ENCODE measurements at regions not wholly inside any gene's neighbourhood (a gene's known extent, or its start where the extent isn't known, plus 50 kb on each side); places are given as distances from the start of the nearest gene placed in this dataset.

DNA sequence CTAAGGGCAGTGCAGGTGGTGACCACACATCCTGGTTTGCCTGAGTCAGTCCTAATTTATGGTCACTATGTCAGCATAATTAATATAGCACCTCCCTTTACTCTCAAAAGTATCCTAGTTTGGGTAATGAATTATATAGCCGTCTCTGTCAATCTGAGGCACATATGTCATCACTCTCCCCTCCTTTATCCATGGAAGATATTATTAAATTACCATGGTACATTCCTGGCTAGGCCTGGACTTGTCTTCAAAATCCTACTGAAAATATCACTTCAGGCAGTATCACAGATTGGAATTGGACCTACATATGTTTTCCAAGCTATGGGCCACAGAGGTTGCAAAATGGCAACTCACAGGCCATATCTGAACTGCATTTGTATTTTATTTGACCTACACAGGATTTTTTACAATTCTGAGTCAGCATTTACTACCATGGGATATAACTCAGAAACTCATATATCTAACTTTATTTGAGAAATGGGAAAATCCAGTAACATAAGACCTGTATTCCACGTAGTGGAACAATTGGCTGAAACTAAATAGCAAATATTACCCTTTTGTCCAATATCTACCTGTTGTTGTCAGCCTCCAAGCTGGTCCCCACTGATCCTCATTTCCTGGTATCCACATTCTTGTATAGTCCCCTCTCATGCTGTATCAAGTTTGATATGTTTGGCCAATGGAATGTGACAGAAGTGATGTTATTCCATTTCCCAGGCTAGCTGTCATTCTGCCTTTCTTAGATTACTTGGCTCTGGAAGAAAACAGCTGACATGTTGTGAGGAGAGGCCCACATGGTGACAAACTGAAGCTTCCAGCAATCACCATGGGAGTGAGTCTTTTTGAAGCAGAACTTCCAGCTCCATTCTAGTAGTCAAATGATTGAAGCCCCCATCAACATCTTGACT, 102.5 kb upstream of the MDM1 start:
- TF ChIP-seq EZH2 (IDR thresholded peaks at IDR 0.05; ENCODE audit: low read length): no peak
- TF ChIP-seq, protein P1, sequence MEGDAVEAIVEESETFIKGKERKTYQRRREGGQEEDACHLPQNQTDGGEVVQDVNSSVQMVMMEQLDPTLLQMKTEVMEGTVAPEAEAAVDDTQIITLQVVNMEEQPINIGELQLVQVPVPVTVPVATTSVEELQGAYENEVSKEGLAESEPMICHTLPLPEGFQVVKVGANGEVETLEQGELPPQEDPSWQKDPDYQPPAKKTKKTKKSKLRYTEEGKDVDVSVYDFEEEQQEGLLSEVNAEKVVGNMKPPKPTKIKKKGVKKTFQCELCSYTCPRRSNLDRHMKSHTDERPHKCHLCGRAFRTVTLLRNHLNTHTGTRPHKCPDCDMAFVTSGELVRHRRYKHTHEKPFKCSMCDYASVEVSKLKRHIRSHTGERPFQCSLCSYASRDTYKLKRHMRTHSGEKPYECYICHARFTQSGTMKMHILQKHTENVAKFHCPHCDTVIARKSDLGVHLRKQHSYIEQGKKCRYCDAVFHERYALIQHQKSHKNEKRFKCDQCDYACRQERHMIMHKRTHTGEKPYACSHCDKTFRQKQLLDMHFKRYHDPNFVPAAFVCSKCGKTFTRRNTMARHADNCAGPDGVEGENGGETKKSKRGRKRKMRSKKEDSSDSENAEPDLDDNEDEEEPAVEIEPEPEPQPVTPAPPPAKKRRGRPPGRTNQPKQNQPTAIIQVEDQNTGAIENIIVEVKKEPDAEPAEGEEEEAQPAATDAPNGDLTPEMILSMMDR (optimal IDR thresholded peaks at IDR 0.05 in 1 of 3, IDR thresholded peaks at IDR 0.05 in 1 of 3, conservative IDR thresholded peaks at IDR 0.05 in 1 of 3; ENCODE audit: extremely low read depth in 1 of 3, insufficient read depth in 2 of 3, low read length in 3 of 3): no peak

Data from keratinocyte (primary cell).